ENCODE measurements at regions not wholly inside any gene's neighbourhood (a gene's known extent, or its start where the extent isn't known, plus 50 kb on each side); places are given as distances from the start of the nearest gene placed in this dataset.
"Not testable (repeated sequence)": the region's sequence is repeated elsewhere in the genome, so short reads cannot be mapped to it uniquely, and the experiment has no call there.

DNA sequence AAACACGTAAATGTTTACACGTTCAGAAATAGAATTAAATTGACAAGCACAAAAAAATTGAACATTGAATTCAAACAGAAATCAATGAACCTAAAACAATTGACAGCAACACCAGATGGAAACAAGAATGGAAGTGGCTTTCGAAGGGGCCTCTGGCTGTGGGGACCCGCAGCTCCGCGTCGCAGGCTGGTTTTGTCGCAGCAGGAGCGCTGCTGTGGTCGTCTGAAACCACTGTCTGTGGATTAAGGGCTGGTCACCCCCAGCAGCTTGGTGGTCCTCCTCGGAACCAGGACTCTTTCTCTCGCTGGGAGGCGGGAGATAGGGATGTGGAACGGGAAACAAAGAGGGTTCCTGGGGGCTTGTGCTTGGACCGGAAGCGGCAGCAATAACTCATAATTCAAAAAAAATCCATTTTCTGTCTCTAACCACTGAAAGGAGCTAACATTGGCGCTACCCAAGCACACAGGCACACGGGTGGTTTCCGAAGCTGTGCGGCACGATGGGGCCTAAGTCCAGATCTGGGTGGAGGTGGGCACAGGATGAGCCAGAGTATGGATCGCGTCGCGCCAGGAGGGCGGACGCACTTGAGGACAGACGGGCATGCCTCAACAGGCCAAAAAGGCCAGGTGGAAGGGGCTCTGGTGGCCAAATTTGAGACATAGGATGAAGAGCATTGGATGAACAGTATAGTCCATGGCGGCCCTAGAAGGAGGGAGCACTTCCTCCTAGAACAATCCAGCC, 346.0 kb downstream of the CNTNAP3B start:
- DNase-seq; H3K27me3 ChIP-seq; intact Hi-C loops (cut with DNase I); H3K36me3 ChIP-seq; H3K4me3 ChIP-seq; H3K9ac ChIP-seq (ENCODE audit: low read depth in 2 of 2, low read length in 2 of 2); H3K4me1 ChIP-seq; H3K9me3 ChIP-seq; H3K27ac ChIP-seq: not testable (repeated sequence)

DNA sequence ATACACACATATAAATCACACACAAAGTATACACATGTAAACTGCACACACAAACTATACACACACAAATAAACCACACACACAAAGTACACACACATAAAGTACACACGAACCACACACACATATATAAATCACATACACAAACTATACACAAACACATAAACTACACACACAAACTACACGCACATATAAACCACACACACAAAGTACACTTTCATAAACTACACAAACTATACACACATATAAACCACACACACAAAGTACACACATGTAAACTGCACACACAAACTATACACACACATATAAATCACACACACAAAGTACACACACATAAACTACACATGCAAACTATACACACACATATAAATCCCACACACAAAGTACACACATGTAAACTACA, 347.3 kb downstream of the CNTNAP3B start:
- H3K27me3 ChIP-seq; H3K27ac ChIP-seq; intact Hi-C loops (cut with DNase I); H3K4me1 ChIP-seq; H3K4me3 ChIP-seq; H3K9ac ChIP-seq (ENCODE audit: low read depth in 2 of 2, low read length in 2 of 2); H3K9me3 ChIP-seq; DNase-seq; H3K36me3 ChIP-seq: not testable (repeated sequence)

DNA sequence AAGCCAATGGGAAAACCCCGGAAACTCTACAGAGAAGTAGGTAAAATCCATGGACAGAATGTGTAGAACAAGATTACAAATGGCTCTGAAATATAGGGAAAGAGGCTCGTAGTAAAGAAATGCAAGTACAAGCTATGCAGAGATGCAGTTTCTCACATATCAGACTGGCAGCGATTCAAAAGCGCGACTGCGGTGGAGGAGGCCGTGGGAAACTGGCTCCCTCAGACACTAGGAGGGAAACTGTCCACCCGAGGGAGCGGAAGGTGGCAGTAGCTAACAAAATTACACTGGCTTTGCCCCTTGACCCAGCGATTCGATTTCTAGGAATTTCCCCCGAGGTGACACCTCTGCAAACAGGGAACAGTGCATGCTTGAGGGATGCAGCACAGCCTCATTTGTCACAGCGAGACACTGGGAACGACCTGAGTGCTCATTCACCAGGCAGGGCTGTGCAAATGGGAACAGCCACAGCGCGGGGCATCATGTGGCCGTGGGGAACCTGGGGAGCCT, 349.3 kb downstream of the CNTNAP3B start:
- H3K9me3 ChIP-seq; H3K27ac ChIP-seq; H3K36me3 ChIP-seq; H3K4me1 ChIP-seq; DNase-seq; H3K9ac ChIP-seq (ENCODE audit: low read depth in 2 of 2, low read length in 2 of 2); H3K4me3 ChIP-seq; H3K27me3 ChIP-seq; intact Hi-C loops (cut with DNase I): not testable (repeated sequence)

DNA sequence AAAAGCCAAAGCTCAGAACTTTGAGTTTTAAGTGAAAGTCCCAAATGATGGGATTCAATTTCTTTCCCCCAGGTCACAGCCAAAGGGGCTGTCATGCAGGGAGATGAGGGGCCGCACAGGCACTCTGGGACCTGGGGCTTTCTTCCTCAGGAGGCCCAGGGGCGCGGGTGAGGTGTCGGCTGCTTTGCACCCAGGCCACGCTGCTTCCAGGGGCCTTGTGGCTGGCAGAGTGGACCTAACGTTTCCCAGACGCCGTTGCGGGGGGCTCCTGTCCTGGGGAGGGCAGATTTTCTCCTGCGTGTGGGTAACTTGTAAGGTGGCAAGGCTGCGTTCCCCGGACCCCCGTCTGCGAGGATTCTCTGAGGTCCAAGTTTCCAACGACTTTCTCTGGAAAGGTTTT, 350.0 kb downstream of the CNTNAP3B start:
- H3K9ac ChIP-seq (ENCODE audit: low read depth in 2 of 2, low read length in 2 of 2); DNase-seq; H3K4me3 ChIP-seq; H3K4me1 ChIP-seq; H3K27ac ChIP-seq; H3K9me3 ChIP-seq; H3K36me3 ChIP-seq; H3K27me3 ChIP-seq; intact Hi-C loops (cut with DNase I): not testable (repeated sequence)

DNA sequence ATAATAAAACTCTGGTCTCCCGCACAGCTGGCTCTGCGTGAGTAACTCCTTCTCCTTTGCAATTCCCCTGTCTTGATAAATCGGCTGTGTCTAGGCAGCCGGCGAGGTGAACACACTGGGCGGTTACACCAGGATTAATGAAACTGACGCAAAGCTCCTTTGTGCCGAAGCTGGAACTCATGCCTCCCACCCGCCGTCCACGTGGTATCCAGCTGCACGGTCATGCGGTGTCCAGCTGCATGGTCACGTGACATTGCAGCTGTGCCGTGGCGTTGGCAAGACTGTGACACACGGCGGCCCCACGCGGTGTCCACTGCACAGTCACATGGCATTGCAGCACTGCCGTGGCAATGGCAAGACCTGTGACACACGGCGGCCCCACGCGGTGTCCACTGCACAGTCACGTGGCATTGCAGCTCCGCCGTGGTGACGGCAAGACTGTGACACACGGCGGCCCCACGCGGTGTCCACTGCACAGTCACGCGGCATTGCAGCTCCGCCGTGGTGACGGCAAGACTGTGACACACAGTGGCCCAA, 350.6 kb downstream of the CNTNAP3B start:
- H3K27ac ChIP-seq; H3K4me3 ChIP-seq; H3K9me3 ChIP-seq; H3K36me3 ChIP-seq; H3K27me3 ChIP-seq; intact Hi-C loops (cut with DNase I); H3K9ac ChIP-seq (ENCODE audit: low read depth in 2 of 2, low read length in 2 of 2); H3K4me1 ChIP-seq; DNase-seq: not testable (repeated sequence)

DNA sequence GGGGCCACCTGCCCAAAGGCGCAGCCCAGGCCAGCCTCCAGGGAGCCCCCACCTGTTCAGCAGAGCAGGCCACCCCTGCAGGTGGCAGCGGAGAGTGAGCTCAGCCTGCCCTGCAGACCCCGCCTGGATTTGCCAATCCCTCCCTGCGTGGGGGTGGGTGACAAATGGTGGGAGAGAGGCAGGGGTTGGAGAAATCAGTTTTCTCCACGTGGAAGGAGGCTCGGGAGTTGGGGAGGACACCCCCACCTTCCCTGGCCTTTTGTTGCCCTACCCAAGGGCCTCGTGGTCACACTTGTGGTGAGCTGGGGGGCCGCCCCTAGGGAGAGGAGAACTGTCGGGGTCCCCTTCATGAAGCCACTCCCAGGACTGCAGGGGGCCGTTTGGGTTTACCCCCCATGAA, 351.7 kb downstream of the CNTNAP3B start:
- H3K27ac ChIP-seq; DNase-seq; H3K27me3 ChIP-seq; H3K4me3 ChIP-seq; H3K4me1 ChIP-seq; H3K9me3 ChIP-seq; H3K36me3 ChIP-seq; intact Hi-C loops (cut with DNase I); H3K9ac ChIP-seq (ENCODE audit: low read depth in 2 of 2, low read length in 2 of 2): not testable (repeated sequence)

DNA sequence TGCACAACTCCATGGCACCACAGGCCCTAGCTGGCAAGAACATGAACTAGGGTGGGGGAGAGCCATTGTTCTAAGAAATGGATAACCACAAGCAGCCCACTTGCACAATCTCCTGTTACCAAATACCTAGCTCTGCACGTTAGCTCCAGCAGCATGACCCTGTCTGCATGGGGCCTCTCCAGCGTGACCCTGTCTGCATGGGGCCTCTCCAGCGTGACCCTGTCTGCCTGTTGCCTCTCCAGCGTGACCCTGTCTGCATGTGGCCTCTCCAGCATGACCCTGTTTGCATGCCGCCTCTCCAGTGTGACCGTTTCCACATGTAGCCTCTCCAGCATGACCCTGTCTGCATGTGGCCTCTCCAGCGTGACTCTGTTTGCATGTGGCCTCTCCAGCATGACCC, 356.7 kb downstream of the CNTNAP3B start:
- H3K36me3 ChIP-seq; H3K27ac ChIP-seq; DNase-seq; H3K9me3 ChIP-seq; H3K27me3 ChIP-seq; H3K4me3 ChIP-seq; H3K9ac ChIP-seq (ENCODE audit: low read depth in 2 of 2, low read length in 2 of 2); intact Hi-C loops (cut with DNase I); H3K4me1 ChIP-seq: not testable (repeated sequence)

DNA sequence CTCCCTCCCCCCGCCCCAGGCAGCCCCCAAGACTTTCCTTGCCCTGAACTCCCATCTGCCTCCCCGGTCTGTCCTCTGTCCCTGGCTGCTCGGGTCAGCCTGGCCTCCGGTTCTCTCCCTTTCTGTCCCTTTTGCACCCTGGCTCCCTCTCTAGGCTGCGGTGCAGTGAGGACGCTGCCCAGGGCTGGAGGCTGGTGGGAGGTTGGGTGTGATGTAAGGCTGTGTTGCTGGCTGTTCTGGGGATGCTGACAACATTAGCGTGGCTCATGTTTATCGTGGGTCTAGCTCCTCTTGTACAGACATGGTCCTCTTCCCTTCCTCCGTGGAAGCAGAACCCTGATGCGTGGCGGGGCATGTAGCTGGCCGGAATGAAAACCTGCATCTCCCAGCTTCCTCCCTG, 357.5 kb downstream of the CNTNAP3B start:
- H3K27me3 ChIP-seq; H3K9me3 ChIP-seq; intact Hi-C loops (cut with DNase I); H3K4me3 ChIP-seq; H3K4me1 ChIP-seq; H3K9ac ChIP-seq (ENCODE audit: low read depth in 2 of 2, low read length in 2 of 2); H3K27ac ChIP-seq; H3K36me3 ChIP-seq; DNase-seq: not testable (repeated sequence)

DNA sequence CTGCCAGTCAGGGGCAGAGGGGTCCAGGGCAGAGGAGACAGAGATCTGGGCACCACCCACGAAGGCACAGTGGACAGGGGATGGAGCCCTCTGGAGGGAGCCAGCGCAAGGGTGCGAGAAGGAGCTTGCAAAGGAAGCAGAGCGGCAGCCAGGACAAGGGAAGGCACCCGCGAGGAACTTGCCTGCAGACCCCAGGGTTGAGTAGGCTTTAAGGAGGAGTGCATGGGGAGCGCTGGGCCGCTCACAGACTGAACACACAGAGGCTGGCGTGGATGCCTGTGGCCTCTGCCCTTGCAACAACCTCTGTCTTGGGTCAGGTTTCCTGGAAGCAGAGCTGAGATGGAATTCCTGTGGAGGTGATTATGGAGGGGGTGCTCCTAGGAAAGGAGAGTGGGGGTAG, 374.4 kb downstream of the CNTNAP3B start:
- H3K9ac ChIP-seq (ENCODE audit: low read depth in 2 of 2, low read length in 2 of 2); H3K4me1 ChIP-seq; H3K9me3 ChIP-seq; H3K36me3 ChIP-seq; H3K27me3 ChIP-seq; H3K4me3 ChIP-seq; DNase-seq; H3K27ac ChIP-seq; intact Hi-C loops (cut with DNase I): not testable (repeated sequence)

DNA sequence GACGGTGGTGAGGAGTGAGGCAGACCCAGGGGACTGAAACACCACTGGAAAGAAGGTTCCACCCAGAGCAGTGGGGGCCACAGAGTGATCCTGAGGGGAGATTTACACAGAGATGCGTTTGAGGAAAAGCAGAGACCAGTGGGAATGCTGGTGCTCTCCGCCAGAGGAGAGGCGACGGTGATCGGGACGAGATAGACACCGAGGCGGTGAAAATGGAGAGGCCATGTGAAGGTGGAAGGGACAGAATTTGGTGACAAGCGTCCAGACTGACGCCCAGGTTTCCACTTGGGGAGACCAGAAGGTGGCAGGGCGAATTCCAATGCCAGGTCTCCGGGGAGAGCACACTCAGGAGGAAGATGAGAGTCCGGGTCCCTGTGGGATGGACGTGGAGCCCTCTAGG, 374.8 kb downstream of the CNTNAP3B start:
- H3K4me3 ChIP-seq; H3K27me3 ChIP-seq; H3K9me3 ChIP-seq; H3K9ac ChIP-seq (ENCODE audit: low read depth in 2 of 2, low read length in 2 of 2); H3K27ac ChIP-seq; DNase-seq; H3K4me1 ChIP-seq; H3K36me3 ChIP-seq; intact Hi-C loops (cut with DNase I): not testable (repeated sequence)

DNA sequence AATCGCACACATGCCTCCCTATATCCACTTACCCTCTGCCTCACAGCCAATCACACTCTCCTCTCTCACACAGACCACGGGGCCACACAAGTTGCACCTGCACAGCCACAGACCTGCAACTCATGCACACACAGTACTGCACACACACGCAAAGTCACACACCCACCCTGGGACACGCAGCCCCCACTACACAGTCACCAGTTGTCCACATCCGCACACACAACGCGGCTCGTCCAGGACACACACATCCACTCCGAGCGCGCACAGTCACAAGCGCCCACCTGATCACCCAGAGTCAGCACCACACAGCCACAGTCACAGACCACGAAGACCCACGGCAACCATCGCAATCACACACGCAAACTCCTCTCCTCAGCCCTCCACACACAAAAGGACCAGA, 387.3 kb downstream of the CNTNAP3B start:
- H3K4me3 ChIP-seq; H3K4me1 ChIP-seq; DNase-seq; H3K27ac ChIP-seq; intact Hi-C loops (cut with DNase I); H3K27me3 ChIP-seq; H3K9ac ChIP-seq (ENCODE audit: low read depth in 2 of 2, low read length in 2 of 2); H3K9me3 ChIP-seq; H3K36me3 ChIP-seq: not testable (repeated sequence)

DNA sequence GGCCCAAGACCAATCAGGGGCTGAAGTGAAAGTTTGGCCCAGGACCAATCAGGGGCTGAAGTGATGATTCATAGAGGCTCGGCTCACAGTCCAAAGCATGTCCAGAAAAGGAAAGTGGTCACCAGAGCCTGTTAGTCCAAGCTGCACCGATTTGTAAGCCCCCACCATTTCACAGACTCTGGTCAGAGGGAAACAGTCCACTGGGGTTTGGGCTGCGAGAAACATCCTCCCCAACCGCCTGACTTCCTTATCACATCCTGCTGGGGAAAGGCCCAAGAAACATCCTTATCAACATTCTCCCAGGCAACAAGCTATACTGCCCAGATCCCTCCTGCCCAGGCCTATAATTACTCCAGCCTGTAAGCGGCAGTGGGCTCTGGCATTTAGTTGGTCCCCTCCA, 388.1 kb downstream of the CNTNAP3B start:
- not testable (repeated sequence) for H3K27ac ChIP-seq, DNase-seq, H3K4me3 ChIP-seq

DNA sequence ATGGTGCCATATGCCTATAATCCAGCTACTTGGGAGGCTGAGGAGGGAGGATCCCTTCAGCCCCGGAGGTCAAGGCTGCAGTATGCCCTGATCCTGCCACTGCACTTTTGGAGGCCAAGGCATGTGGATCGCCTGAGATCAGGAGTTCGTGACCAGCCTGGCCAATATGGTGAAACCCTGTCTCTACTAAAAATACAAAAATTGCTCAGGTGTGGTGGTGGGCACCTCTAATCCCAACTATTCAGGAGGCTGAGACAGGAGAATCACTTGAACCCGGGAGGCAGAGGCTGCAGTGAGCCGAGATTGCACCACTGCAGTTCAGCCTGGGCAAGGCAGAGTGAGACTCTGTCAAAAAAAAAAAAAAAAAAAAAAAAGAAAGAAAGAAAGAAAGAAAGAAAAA, 390.5 kb downstream of the CNTNAP3B start:
- H3K27me3 ChIP-seq; DNase-seq; H3K27ac ChIP-seq; H3K36me3 ChIP-seq; H3K4me3 ChIP-seq; H3K9ac ChIP-seq (ENCODE audit: low read depth in 2 of 2, low read length in 2 of 2); intact Hi-C loops (cut with DNase I); H3K4me1 ChIP-seq; H3K9me3 ChIP-seq: not testable (repeated sequence)

More for the DNA sequence above, 388.1 kb downstream of the CNTNAP3B start:
- H3K4me1 ChIP-seq; H3K9me3 ChIP-seq; H3K9ac ChIP-seq (ENCODE audit: low read depth in 2 of 2, low read length in 2 of 2); H3K27me3 ChIP-seq; intact Hi-C loops (cut with DNase I); H3K36me3 ChIP-seq: not testable (repeated sequence)

DNA sequence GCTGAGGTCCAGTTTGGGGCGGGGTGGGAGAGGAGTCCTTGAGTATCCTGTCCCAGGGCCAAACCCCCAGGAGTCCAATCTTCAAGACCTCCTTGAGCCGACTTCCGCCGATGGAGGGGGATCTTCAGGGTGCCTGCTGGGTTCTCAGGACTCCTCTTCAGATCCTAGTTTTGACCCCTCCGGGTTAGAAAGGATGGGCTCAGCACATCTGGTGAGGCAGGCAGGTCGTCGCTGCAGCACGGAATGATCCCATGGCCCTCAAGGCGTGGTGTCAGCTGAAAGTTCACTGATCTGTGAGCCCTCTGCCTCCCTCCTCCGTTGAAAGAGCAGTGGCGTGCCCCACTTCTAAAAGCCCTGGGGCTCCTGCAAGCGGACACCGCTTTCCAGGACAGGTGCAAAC, 430.0 kb downstream of the CNTNAP3B start:
- H3K4me1 ChIP-seq; H3K27me3 ChIP-seq; H3K4me3 ChIP-seq; DNase-seq; H3K36me3 ChIP-seq; H3K27ac ChIP-seq; H3K9me3 ChIP-seq; H3K9ac ChIP-seq (ENCODE audit: low read depth in 2 of 2, low read length in 2 of 2); intact Hi-C loops (cut with DNase I): not testable (repeated sequence)
